ENCODE measurements at regions not wholly inside any gene's neighbourhood (a gene's known extent, or its start where the extent isn't known, plus 50 kb on each side); places are given as distances from the start of the nearest gene placed in this dataset.

DNA sequence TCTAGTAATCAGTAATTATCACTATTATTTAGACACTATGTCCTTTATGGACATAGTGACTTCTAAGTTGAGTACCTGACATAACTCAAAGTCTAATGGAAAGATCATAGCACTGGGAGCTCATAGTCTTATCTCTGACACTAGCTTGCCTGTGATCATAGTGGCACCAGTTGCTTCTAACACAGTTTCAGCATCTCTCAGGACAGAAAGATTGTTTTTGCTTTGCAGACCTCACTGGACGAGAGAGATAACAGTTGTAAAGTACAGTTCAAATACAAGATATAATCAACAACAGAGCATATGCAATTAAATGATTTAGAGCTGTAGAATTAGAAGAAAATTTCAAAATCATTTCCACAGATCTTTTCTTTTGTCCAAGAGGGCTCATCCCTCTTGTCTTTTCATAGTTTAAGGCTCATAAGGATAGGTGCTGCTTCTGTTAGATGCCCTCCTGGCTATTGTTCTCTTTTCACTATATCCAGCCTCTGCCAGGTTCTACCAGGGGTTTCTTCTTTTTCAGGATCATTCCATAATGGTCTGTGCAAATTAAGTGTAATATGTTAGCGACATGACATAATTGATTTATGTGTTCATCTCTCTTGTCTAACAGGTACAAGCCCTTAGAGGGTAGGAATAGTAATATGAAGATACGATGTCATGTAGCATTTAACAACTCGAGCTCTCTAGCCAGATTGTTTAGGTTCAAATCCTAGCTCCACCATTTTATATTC is 1175.4 kb upstream of the TENM4 start:
- Mint-ChIP-seq H3K36me3 (ENCODE audit: low read depth) (no peaks in the 10 kb centered on the region), H3K4me1 (ENCODE audit: low read depth) (no peaks in the 10 kb centered on the region), H3K27ac (no peak overlapping the region), H3K27me3 (no peaks in the 10 kb centered on the region), H3K4me3 (no peak overlapping the region), H3K9me3 (peaks cover 3% of the 10 kb centered on the region)
- ChIA-PET CTCF (no interaction called here), POLR2A (no interaction called here)
- H3K27ac ChIP-seq (ENCODE audit: low read depth in 1 of 2, low read length in 2 of 2): no peak overlapping the region
- ATAC-seq (ENCODE audit: poor library complexity) (no peak), DNase-seq (no peak)
- intact Hi-C loops (cut with DNase I, micrococcal nuclease): no loop called here
- H3K4me3 ChIP-seq (ENCODE audit: low read length): no peak overlapping the region
- H3K4me1 ChIP-seq (ENCODE audit: insufficient read depth, low read length): no peaks in the 10 kb centered on the region
- no peaks in the 10 kb centered on the region for H3K27me3 ChIP-seq (ENCODE audit: control insufficient read depth in 1 of 2, insufficient read depth in 2 of 2, low read length in 2 of 2)
- no peaks in the 10 kb centered on the region for H3K36me3 ChIP-seq (ENCODE audit: insufficient read depth, low read length)
- H3K9me3 ChIP-seq (ENCODE audit: control insufficient read depth in 1 of 2, insufficient read depth in 1 of 2, low read length in 2 of 2): peaks cover 0 to 3% of the 10 kb centered on the region in 2 experiments
- TF ChIP-seq, protein P1, sequence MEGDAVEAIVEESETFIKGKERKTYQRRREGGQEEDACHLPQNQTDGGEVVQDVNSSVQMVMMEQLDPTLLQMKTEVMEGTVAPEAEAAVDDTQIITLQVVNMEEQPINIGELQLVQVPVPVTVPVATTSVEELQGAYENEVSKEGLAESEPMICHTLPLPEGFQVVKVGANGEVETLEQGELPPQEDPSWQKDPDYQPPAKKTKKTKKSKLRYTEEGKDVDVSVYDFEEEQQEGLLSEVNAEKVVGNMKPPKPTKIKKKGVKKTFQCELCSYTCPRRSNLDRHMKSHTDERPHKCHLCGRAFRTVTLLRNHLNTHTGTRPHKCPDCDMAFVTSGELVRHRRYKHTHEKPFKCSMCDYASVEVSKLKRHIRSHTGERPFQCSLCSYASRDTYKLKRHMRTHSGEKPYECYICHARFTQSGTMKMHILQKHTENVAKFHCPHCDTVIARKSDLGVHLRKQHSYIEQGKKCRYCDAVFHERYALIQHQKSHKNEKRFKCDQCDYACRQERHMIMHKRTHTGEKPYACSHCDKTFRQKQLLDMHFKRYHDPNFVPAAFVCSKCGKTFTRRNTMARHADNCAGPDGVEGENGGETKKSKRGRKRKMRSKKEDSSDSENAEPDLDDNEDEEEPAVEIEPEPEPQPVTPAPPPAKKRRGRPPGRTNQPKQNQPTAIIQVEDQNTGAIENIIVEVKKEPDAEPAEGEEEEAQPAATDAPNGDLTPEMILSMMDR (IDR thresholded peaks at IDR 0.05): no peak

DNA sequence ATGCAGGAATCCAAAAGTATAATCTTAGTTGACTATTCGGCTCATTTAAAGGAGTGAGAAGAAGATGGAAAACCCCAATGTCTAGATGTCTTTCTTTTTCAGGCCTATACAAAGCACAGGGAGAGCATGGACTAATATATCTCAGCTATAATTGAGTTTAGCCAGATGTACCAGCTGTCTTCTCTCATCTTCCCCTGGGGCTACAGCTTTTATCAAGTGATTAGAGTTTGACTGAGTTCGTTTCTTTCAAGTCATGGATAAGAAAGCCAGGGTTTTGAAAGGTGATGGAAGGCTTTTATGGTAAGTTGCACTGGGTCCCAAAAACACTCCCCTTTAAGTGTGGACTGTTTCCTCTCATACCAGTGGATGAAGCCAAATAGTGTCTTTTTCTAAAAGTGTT is 1172.8 kb upstream of the TENM4 start:
- H3K36me3 ChIP-seq (ENCODE audit: insufficient read depth, low read length): no peaks in the 10 kb centered on the region
- intact Hi-C loops (cut with DNase I, micrococcal nuclease): no loop called here
- no peak overlapping the region for H3K27ac Mint-ChIP-seq
- no peaks in the 10 kb centered on the region for H3K4me1 ChIP-seq (ENCODE audit: insufficient read depth, low read length)
- no peaks in the 10 kb centered on the region for H3K27me3 Mint-ChIP-seq
- H3K27ac ChIP-seq (ENCODE audit: low read depth in 1 of 2, low read length in 2 of 2): no peak overlapping the region
- ATAC-seq (ENCODE audit: poor library complexity): no peak
- POLR2A ChIA-PET: no interaction called here
- H3K4me3 ChIP-seq (ENCODE audit: low read length): no peak overlapping the region
- DNase-seq: no peak
- H3K36me3 Mint-ChIP-seq (ENCODE audit: low read depth): no peaks in the 10 kb centered on the region
- no peak overlapping the region for H3K4me3 Mint-ChIP-seq
- CTCF ChIA-PET: no interaction called here
- TF ChIP-seq, protein P1 (IDR thresholded peaks at IDR 0.05): no peak
- H3K9me3 Mint-ChIP-seq: peaks cover 11% of the 10 kb centered on the region
- no peaks in the 10 kb centered on the region for H3K4me1 Mint-ChIP-seq (ENCODE audit: low read depth)
- H3K27me3 ChIP-seq (ENCODE audit: control insufficient read depth in 1 of 2, insufficient read depth in 2 of 2, low read length in 2 of 2): no peaks in the 10 kb centered on the region
- peaks cover 0 to 3% of the 10 kb centered on the region in 2 experiments for H3K9me3 ChIP-seq (ENCODE audit: control insufficient read depth in 1 of 2, insufficient read depth in 1 of 2, low read length in 2 of 2)

DNA sequence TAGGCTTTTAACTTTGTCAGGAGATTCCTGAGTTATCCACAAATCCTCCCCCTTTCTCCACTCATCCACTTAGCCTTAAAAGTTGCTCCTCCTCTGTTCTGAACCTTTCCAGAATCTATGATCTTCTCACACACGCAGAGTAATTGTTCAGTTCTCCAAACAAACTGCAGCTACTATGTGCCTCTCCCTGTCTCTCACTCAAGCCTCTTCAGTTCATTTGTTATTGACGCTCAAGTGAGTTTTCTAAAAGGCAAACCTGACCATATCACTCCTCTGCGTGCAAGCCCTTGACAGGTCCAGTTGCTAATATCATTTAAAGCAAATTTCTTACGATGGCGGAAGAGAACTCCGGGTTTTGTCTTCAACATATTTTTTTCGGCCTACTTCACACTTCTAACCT is 1169.7 kb upstream of the TENM4 start:
- Histone ChIP-seq H3K36me3 (ENCODE audit: insufficient read depth, low read length) (no peaks in the 10 kb centered on the region), H3K4me3 (ENCODE audit: low read length) (no peak overlapping the region), H3K4me1 (ENCODE audit: insufficient read depth, low read length) (no peaks in the 10 kb centered on the region), H3K9me3 (ENCODE audit: control insufficient read depth in 1 of 2, insufficient read depth in 1 of 2, low read length in 2 of 2) (no peaks in the 10 kb centered on the region), H3K27ac (ENCODE audit: low read depth in 1 of 2, low read length in 2 of 2) (no peak overlapping the region), H3K27me3 (ENCODE audit: control insufficient read depth in 1 of 2, insufficient read depth in 2 of 2, low read length in 2 of 2) (no peaks in the 10 kb centered on the region)
- TF ChIP-seq, protein P1 (IDR thresholded peaks at IDR 0.05): no peak
- Mint-ChIP-seq H3K27ac (no peak overlapping the region), H3K4me1 (ENCODE audit: low read depth) (no peaks in the 10 kb centered on the region), H3K4me3 (no peak overlapping the region), H3K9me3 (peaks cover 9% of the 10 kb centered on the region), H3K36me3 (ENCODE audit: low read depth) (no peaks in the 10 kb centered on the region), H3K27me3 (no peaks in the 10 kb centered on the region)
- ATAC-seq (ENCODE audit: poor library complexity) (no peak), DNase-seq (no peak)
- intact Hi-C loops (cut with DNase I, micrococcal nuclease): no loop called here
- CTCF ChIA-PET: no interaction called here
- POLR2A ChIA-PET: no interaction called here

Measured in CD4-positive, alpha-beta T cell (primary cell).